ENCODE measurements at regions not wholly inside any gene's neighbourhood (a gene's known extent, or its start where the extent isn't known, plus 50 kb on each side); places are given as distances from the start of the nearest gene placed in this dataset.
"Not testable (repeated sequence)": the region's sequence is repeated elsewhere in the genome, so short reads cannot be mapped to it uniquely, and the experiment has no call there.

DNA sequence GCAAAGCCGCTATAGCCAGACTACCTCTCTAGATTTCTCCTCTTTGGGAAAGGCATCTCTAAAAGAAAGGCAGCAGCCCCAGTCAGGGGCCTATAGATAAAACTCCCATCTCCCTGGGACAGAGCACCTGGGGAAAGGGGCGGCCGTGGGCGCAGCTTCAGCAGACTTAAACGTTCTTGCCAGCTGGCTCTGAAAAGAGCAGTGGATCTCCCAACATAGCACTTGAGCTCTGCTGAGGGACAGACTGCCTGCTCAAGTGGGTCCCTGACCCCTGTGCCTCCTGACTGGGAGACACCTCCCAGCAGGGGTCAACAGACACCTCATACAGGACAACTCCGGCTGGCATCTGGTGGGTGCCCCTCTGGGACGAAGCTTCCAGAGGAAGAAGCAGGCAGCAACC lies 276.5 kb downstream of the CD109 start:
- DNase-seq, result not testable (repeated sequence)

- peak; percentile 16 for DNase-seq
Observed at GRCh38 chr6:73969971-73970970, 274.3 kb downstream of the CD109 start.

- DNase-seq, result no peak
Observed at GRCh38 chr6:73968221-73968757, 272.3 kb downstream of the CD109 start.

GRCh38 chr6:73965539-73966029 lies 269.6 kb downstream of the CD109 start:
- DNase-seq, result no peak

DNA sequence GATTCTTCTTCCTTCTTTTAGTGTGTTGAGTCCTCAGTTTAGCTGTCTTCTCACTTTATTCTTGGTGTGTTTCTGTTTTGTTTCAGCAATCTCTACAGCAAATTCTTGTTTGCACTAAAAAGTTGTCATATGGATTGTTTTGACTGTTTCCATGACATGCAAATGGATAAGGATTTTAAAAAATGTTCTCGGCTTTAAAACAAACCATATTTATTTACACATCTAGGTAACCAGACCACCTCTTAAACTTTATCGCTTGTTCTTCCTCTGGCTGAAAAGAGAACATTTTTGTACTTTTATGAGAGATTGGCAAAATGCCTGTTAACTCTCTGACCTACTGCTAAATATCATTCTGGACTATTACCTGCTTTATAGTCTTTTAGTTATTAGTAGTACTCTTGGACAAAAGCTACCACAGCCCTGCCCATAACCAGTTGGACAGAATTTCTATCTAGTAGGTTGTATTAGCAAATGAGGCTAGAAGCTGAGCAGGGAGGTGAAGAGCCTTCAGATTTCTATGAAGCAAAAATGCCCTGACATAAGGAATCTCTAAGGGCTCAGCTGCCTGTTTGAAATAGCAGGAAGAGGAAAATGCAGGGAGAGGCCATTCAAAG lies 268.3 kb downstream of the CD109 start:
- DNase-seq, result no peak

GRCh38 chr6:73962884-73963283 lies 266.9 kb downstream of the CD109 start:
- DNase-seq, result no peak

DNA sequence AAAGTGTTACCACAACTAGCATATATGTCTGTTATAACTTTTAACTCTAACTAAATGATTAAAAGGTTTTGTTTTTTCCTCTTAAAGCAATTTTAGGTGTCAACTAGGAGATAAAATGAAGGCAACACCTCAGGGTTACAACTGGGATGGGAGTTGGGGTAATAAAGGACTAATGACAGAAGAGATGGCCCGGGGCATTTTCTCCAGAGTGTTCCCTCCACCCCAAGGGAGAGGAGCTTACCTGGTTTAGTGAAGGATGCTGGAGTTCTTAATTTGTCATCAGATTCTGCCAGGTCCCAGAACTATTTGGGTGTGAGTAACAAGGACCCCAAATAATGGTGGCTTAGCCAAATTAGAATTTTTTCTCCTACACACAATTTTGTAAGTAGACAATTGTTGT lies 260.3 kb downstream of the CD109 start:
- no peak for DNase-seq

- DNase-seq, result no peak
Observed at GRCh38 chr6:73955800-73956199, 259.8 kb downstream of the CD109 start.

DNA sequence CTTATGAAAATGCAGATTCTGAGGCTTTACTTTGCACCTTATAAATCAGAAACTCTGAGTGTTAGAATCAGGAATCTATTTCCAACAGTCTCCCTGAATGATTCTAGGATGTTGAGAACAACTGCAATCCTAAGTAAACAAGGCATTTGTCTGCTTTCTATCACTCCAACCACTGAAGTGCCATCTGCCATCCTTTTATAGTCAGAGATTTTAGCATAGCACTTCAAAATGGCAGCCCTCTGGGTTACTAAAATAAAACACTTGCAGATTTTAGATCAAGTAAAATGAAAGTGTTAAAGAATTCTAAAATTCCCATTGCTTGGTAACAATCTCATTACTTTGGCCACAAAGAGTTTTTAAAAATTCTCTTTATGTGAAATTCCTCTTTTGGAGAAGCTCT lies 258.9 kb downstream of the CD109 start:
- no peak for DNase-seq

DNA sequence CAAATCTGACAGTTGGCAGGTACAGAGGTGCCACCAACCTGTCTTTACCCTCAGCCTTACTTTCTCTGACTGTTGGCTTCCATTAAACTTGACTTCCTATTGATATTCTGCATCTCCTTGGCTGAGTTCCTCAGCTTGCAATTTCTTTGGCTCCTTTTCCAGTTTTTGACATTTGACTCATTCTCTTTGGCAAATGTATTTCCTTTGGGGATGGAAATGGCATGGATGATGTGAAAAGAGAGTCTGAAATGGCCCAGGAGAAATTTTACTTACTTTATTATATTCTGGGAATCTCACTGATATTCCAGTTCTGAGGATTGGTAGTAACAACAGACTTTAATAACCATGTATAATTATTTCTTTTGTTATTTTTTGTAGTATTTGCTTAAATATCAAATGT lies 255.2 kb downstream of the CD109 start:
- DNase-seq, result no peak

- DNase-seq, result no peak
Observed at GRCh38 chr6:73943930-73944652, 248.1 kb downstream of the CD109 start.

- DNase-seq, result no peak
Observed at GRCh38 chr6:73943411-73943810, 247.4 kb downstream of the CD109 start.

DNA sequence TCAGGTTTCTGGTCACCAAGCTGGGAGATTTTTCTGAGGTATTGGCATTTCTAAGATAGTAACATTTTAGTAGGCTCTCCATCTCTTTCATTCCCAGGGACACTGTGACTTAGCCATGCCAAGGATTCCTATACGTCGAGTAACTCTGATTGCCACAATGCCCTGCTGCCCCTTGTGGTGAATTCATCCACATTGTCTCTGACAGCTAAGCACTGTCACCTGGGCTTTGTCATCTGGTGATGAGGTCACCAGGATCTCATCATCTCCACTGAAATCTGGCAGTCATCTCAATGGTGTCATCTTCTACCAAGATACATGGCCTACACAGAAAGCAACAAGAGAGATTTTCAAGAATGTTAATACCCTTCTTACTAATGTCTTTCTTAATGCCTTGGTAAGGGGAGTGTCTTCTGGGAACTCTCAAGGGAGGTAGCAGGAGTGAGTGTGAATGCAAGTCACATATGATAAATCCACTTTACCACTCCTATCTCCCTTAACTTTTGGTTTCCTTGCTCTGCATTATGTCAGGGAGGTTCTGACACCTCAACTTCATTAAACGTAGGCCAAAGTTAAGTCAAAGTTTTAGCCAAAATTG lies 246.7 kb downstream of the CD109 start:
- DNase-seq, result no peak

DNA sequence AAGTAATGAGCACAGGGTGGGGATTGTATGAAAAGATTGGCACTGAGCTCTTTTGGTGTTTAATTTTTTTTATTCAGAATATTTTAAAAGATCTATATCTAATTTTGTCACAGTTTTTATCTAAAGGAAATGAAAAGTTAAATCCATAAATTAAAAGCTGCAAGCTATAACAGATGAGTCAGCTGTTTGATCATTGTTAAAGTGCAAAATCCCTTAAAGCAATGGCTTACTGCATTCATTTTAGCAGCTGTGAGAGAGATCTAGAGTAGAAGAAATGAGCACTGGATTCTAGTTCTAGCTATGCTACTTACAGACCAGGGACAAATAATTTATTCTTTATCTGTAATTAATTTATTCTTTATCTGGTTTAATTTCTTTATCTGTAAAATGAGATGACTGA lies 245.9 kb downstream of the CD109 start:
- no peak for DNase-seq

GRCh38 chr6:73937805-73938204 lies 241.8 kb downstream of the CD109 start:
- no peak for DNase-seq

- no peak for DNase-seq
Observed at GRCh38 chr6:73932866-73933265, 236.9 kb downstream of the CD109 start.

GRCh38 chr6:73929405-73929804 lies 233.4 kb downstream of the CD109 start:
- no peak for DNase-seq

DNA sequence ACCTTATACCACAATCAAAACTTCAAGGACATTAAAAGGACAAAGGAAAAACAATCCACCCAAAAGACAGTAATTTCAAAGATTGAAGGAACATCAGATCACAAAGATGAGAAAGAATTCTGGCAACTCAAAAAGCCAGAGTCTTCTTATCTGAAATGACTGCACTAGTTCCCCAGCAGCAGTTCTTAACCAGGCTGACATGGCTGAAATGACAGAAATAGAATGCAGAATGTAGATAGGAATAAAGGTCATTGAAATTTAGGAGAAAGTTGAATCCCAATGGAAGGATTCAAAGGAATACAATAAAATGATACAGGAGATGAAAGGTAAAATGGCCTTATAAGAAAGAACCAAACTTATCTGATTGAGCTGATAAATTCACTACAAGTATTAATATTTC lies 231.4 kb downstream of the CD109 start:
- DNase-seq, result no peak

DNA sequence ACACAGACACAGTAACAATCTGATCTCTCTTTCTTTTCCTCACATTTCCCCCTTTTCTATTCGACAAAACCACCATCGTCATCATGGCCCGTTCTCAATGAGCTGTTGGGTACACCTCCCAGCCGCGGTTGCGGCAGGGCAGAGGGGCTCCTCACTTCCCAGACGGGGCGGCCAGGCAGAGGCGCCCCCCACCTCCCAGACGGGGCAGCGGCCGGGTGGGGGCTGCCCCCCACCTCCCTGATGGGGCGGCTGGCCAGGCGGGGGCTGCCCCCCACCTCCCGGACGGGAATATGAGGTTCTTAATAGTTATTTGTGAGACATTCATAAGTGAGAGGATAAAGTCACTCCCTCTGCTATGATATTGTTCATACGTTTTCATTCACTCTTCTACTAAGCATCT lies 229.7 kb downstream of the CD109 start:
- not testable (repeated sequence) for DNase-seq

GRCh38 chr6:73923905-73924485 lies 228.0 kb downstream of the CD109 start:
- no peak for DNase-seq

DNA sequence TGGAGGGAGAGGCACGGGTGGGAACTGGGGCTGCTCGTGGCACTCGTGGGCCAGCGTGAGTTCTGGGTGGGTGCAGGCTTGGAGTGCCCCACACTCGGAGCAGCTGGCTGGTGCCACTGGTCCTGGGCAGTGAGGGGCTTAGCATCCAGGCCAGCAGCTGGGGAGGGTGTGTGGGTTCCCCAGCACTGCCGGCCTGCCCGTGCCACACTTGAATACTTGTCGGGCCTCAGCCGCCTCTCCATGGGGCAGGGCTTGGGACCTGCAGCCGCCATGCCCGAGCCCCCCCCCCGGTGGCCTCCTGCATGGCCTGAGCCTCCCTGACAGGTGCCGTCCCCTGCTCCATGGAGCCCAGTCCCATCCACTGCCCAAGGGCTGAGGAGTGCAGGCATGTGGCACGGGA lies 207.2 kb downstream of the CD109 start:
- DNase-seq, result no peak

DNA sequence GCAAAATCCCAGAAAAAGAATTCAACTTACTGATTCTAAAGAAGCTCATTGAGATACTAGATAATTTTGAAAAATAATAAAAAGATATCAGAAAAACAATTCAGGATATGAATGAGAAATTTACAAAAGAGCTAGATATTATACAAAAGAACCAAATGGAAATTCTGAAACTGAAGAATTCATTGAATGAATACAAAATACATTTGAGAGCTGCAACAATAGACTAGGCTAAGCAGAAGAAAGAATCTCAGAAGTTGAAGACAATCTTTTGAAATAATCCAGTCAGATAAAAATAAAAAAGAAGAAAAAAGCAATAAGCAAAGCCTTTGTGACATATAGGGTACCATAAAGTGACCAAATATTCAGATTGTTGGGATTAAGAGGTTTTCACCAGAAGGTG lies 206.0 kb downstream of the CD109 start:
- no peak for DNase-seq
